ENCODE measurements at regions not wholly inside any gene's neighbourhood (a gene's known extent, or its start where the extent isn't known, plus 50 kb on each side); places are given as distances from the start of the nearest gene placed in this dataset.

DNA sequence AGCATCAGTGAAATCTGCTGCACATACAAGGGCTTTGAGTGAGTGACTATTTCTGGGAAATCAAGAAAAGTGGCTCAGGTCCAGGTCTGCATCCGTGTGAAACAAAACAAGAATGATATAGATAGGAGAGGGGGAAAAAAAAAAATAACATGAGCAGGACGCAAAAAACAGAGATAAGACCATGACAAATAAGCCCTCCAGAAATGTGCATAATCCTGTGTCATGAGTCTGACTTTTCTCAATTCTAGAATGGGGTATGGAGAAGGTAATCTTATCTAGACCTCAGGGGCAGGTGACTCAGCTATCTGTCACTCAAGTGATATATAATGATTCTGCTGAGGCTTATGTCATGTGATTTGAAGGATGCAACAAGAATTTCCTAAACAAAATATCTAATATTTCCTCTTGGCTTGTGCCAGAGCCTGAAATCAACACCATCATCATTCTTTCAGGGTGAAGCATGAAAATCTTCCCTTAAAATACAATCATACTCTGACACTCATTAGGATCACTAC lies 250.0 kb downstream of the PHLDA1 start (continued):
- no peak for TF ChIP-seq GATAD2A (IDR thresholded peaks at IDR 0.05)
- TF ChIP-seq ZNF263 (CRISPR knock-in tag; IDR thresholded peaks at IDR 0.05; ENCODE audit: borderline replicate concordance): no peak
- no peak for TF ChIP-seq GABPB2 (CRISPR knock-in tag; conservative IDR thresholded peaks at IDR 0.05)
- TF ChIP-seq, protein P1, sequence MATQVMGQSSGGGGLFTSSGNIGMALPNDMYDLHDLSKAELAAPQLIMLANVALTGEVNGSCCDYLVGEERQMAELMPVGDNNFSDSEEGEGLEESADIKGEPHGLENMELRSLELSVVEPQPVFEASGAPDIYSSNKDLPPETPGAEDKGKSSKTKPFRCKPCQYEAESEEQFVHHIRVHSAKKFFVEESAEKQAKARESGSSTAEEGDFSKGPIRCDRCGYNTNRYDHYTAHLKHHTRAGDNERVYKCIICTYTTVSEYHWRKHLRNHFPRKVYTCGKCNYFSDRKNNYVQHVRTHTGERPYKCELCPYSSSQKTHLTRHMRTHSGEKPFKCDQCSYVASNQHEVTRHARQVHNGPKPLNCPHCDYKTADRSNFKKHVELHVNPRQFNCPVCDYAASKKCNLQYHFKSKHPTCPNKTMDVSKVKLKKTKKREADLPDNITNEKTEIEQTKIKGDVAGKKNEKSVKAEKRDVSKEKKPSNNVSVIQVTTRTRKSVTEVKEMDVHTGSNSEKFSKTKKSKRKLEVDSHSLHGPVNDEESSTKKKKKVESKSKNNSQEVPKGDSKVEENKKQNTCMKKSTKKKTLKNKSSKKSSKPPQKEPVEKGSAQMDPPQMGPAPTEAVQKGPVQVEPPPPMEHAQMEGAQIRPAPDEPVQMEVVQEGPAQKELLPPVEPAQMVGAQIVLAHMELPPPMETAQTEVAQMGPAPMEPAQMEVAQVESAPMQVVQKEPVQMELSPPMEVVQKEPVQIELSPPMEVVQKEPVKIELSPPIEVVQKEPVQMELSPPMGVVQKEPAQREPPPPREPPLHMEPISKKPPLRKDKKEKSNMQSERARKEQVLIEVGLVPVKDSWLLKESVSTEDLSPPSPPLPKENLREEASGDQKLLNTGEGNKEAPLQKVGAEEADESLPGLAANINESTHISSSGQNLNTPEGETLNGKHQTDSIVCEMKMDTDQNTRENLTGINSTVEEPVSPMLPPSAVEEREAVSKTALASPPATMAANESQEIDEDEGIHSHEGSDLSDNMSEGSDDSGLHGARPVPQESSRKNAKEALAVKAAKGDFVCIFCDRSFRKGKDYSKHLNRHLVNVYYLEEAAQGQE (IDR thresholded peaks at IDR 0.05; ENCODE audit: borderline replicate concordance): peak; percentile 36
- TF ChIP-seq, protein P1 (CRISPR knock-in tag; IDR thresholded peaks at IDR 0.05; ENCODE audit: low read depth): no peak
- no peak for TF ChIP-seq MIER1 (IDR thresholded peaks at IDR 0.05; ENCODE audit: low read depth)
- no peak for TF ChIP-seq ZC3H8 (IDR thresholded peaks at IDR 0.05)
- TF ChIP-seq SRSF3 (IDR thresholded peaks at IDR 0.05; ENCODE audit: insufficient read depth, low read length): no peak
- TF ChIP-seq CREBBP (IDR thresholded peaks at IDR 0.05; ENCODE audit: low read depth, low read length): no peak
- TF ChIP-seq, protein P2, sequence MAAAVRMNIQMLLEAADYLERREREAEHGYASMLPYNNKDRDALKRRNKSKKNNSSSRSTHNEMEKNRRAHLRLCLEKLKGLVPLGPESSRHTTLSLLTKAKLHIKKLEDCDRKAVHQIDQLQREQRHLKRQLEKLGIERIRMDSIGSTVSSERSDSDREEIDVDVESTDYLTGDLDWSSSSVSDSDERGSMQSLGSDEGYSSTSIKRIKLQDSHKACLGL (CRISPR knock-in tag; IDR thresholded peaks at IDR 0.05; ENCODE audit: borderline replicate concordance, poor library complexity, severe bottlenecking): no peak
- no peak for TF ChIP-seq ELF2 (CRISPR knock-in tag; IDR thresholded peaks at IDR 0.05)
- TF ChIP-seq, protein P3, sequence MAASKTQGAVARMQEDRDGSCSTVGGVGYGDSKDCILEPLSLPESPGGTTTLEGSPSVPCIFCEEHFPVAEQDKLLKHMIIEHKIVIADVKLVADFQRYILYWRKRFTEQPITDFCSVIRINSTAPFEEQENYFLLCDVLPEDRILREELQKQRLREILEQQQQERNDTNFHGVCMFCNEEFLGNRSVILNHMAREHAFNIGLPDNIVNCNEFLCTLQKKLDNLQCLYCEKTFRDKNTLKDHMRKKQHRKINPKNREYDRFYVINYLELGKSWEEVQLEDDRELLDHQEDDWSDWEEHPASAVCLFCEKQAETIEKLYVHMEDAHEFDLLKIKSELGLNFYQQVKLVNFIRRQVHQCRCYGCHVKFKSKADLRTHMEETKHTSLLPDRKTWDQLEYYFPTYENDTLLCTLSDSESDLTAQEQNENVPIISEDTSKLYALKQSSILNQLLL (CRISPR knock-in tag; IDR thresholded peaks at IDR 0.05; ENCODE audit: borderline replicate concordance): no peak
- TF ChIP-seq, protein P4, sequence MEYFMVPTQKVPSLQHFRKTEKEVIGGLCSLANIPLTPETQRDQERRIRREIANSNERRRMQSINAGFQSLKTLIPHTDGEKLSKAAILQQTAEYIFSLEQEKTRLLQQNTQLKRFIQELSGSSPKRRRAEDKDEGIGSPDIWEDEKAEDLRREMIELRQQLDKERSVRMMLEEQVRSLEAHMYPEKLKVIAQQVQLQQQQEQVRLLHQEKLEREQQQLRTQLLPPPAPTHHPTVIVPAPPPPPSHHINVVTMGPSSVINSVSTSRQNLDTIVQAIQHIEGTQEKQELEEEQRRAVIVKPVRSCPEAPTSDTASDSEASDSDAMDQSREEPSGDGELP (CRISPR knock-in tag; IDR thresholded peaks at IDR 0.05; ENCODE audit: borderline replicate concordance): no peak
- TF ChIP-seq, protein P5, sequence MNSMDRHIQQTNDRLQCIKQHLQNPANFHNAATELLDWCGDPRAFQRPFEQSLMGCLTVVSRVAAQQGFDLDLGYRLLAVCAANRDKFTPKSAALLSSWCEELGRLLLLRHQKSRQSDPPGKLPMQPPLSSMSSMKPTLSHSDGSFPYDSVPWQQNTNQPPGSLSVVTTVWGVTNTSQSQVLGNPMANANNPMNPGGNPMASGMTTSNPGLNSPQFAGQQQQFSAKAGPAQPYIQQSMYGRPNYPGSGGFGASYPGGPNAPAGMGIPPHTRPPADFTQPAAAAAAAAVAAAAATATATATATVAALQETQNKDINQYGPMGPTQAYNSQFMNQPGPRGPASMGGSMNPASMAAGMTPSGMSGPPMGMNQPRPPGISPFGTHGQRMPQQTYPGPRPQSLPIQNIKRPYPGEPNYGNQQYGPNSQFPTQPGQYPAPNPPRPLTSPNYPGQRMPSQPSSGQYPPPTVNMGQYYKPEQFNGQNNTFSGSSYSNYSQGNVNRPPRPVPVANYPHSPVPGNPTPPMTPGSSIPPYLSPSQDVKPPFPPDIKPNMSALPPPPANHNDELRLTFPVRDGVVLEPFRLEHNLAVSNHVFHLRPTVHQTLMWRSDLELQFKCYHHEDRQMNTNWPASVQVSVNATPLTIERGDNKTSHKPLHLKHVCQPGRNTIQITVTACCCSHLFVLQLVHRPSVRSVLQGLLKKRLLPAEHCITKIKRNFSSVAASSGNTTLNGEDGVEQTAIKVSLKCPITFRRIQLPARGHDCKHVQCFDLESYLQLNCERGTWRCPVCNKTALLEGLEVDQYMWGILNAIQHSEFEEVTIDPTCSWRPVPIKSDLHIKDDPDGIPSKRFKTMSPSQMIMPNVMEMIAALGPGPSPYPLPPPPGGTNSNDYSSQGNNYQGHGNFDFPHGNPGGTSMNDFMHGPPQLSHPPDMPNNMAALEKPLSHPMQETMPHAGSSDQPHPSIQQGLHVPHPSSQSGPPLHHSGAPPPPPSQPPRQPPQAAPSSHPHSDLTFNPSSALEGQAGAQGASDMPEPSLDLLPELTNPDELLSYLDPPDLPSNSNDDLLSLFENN (IDR thresholded peaks at IDR 0.05; ENCODE audit: low read depth in 2 of 2, low read length in 2 of 2): 0 out of 4 replicates have a peak, but pooled peaks of 1 of the 2 experiments have one; percentile 30
